GM19463 (cell line): ENCODE measurements at regions not wholly inside any gene's neighbourhood (a gene's known extent, or its start where the extent isn't known, plus 50 kb on each side); places are given as distances from the start of the nearest gene placed in this dataset.
"Not testable (repeated sequence)": the region's sequence is repeated elsewhere in the genome, so short reads cannot be mapped to it uniquely, and the experiment has no call there.

Experiments used
- ATAC-seq: cut with Tn5 transposase; IDR thresholded peaks from one replicate; pipeline ENCODE4 v1.9.1; 2021; ENCODE audit warnings: mild to moderate bottlenecking, moderate library complexity; ENCODE audit not compliant: unreplicated experiment

- no peak for ATAC-seq
Observed at GRCh38 chr6:90916968-90917367, 330.1 kb upstream of the MAP3K7 start.

GRCh38 chr6:90915224-90915915 lies 328.5 kb upstream of the MAP3K7 start:
- ATAC-seq = no peak

DNA sequence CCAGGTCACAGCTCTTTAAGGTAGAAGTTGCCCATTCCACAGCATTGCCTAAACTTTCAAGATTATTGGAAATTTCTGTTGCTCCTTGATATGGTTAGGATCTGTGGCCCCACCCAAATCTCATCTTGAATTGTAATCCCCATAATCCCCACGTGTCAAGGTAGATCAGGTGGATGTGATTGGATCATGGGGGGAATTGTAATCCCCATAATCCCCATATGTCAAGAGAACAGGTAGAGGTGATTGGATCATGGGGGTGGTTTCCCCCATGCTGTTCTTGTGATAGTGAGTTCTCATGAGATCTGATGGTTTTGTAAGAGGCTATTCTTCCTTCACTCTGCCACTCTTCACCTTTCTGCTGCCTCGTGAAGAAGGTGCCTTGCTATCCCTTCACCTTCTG lies 327.4 kb upstream of the MAP3K7 start:
- no peak for ATAC-seq

DNA sequence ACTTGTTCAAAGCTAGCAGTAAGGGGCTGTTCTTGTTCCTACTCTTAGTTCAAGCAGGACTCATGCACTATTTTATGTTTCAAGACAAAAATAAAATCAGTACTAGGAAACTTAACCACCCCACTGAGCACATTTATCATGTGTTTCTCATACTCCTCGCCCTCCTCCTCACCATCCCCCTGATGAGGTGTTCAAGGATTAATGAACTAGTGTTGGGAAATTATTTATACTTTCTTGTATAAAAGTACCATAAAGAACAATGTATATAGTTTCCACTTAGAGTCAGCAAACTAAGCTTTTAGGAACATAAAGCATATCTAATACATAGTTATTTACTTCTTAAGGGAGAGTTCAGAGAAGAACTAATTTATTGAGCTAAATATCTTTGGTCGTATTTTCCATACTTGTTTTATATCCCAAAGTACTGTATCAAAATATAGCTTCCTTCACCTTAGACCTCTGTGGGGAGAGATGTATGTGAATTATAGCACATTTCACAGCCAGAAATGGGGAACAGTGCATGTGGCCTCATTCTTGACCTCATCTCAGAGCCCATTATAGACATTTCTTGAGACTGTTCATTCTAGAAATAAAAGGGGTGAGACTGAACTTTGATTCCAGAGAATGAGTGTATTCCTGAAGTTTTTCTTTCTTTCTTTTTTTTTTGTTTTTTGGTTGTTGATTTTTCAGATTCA lies 326.5 kb upstream of the MAP3K7 start:
- ATAC-seq = no peak

DNA sequence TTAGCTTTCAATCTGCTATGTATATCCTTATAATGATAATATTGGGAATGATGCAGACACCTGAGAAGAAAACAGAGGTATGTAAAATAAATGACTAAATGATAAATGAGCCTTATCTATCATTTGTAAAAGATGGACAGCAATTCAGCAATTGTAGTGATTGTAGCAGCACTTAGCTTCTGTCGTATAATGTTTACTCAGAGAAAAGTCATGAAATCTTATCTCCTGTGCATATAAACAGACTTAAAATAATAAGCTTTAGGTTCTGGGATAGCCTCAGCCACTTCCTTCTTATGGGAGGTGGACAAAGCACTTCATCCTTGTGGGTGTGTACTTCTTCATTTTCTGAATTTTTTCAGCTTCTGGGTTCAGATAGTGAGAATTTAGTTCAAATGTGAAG lies 324.8 kb upstream of the MAP3K7 start:
- ATAC-seq = no peak

GRCh38 chr6:90910893-90911292 lies 324.0 kb upstream of the MAP3K7 start:
- ATAC-seq = no peak

- no peak for ATAC-seq
Observed at GRCh38 chr6:90907931-90908655, 321.2 kb upstream of the MAP3K7 start.

GRCh38 chr6:90905351-90905750 lies 318.5 kb upstream of the MAP3K7 start:
- no peak for ATAC-seq

GRCh38 chr6:90900034-90900433 lies 313.2 kb upstream of the MAP3K7 start:
- no peak for ATAC-seq

- ATAC-seq = no peak
Observed at GRCh38 chr6:90898763-90899162, 311.9 kb upstream of the MAP3K7 start.

GRCh38 chr6:90896075-90896547 lies 309.2 kb upstream of the MAP3K7 start:
- no peak for ATAC-seq

GRCh38 chr6:90895299-90896074 lies 308.6 kb upstream of the MAP3K7 start:
- no peak for ATAC-seq

DNA sequence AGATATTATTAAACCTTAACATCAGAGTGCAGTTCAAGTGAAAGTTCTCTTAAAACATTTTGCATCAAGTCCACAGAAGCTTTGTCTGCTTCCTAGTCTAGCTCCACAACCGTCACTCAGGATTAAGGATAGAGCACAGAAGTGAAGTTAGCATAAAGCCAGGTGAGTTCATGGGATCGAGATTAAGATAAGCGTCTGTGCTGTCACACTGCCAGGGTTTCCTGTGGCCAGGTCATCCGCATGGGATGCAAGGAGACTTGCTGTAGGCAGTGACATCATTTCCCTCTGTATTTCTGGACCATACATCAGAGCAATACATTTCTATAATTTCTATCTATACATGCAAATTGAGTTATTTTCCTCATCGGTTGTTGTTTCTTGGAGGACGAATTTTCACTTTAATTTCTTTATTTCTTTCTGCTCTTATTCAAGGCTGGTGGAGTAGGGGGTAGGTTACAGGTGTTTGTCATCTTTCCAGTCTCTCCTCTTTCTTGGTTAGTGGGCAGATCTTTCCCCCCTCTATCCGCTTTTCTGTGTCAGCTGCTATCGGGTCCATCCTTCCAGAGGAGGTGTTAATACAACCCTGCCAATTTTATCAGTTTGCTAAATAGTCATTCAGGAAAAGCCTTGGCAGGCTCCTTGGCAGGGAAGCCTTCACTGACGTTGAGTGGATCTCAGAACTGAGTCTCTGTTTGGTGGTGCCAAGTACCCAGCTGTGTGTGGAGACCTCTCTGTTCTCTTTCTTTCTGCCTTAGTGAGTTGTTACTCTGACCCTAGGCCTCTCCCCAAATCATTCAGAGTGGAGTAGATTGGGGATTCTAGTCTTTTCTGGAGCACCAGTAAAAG lies 307.6 kb upstream of the MAP3K7 start:
- ATAC-seq = no peak

DNA sequence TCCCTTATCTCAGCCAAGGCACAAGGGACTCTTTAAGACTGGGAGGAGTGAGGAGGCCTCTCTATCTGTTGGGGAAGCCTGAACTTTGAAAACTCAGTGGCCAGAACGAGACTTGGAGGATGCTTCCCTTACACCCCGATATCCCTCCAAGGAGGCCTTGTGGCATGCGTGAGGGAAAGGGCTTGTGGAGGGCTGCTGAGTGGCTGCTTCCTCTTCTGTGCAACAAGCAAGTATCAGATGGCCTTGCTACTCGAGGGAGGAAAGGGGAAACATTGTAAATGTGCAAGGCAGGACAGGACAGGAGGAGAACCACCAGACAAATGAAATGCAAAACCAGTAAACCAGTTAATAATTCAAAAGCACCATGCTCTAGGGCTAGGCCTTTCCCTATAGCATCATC lies 306.5 kb upstream of the MAP3K7 start:
- ATAC-seq = no peak

GRCh38 chr6:90892271-90892670 lies 305.4 kb upstream of the MAP3K7 start:
- ATAC-seq = no peak

DNA sequence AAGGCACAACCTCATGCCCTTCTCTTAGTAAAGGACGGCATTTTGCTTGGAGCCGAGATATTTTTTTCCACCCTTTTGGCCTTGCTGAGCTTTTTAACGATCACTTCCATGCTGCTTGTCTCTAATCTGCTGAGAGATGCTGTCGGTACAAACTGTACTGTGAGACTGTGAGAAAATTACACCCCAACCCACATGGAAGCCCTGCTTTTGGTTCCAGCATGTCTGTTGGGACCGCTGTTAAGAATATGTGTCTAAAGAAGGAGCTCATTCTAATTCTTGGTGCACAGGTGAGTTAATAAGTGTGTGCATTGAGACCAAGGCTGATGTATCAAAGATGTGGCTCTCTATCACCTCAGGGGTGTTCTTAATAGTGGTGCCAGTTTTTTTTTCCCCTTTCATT lies 304.5 kb upstream of the MAP3K7 start:
- no peak for ATAC-seq

GRCh38 chr6:90890683-90891330 lies 303.9 kb upstream of the MAP3K7 start:
- ATAC-seq = no peak

DNA sequence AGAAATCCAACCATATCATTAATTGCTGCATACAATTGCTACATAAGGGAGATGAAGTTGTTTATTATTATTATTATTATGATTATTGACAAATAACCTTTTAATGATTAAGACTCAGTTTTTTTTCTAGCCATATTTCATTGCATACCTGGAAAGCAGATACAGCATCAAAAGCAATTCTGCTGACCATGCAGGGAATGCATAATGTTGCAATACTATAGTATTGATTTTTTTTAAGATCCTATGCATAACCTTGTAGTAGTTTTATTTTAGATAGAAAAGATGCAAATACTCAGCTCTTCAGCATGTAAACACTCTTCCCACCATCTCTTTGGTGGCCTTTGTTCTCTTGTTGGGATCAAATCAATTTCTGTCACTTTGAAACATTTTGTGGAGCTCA lies 300.9 kb upstream of the MAP3K7 start:
- ATAC-seq = no peak

GRCh38 chr6:90885611-90886056 lies 298.8 kb upstream of the MAP3K7 start:
- no peak for ATAC-seq

DNA sequence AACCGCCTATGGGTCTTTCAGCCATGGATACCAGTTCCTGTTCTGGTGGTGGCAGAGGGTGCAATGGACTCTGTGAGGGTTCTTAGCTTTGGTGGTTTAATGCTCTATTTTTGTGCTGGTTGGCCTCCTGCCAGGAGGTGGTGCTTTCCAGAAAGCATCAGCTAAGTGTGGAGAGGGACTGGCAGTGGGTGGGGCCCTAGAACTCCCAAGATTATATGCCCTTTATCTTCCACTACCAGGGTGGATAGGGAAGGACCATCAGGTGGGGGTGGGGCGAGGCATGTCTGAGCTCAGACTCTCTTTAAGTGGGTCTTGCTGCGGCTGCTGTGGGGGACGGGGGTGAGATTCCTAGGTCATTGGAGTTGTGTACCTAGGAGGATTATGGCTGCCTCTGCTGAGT lies 298.3 kb upstream of the MAP3K7 start:
- not testable (repeated sequence) for ATAC-seq
